IMR-90 (cell line): ENCODE measurements at regions not wholly inside any gene's neighbourhood (a gene's known extent, or its start where the extent isn't known, plus 50 kb on each side); places are given as distances from the start of the nearest gene placed in this dataset.

Experiments used
- ATAC-seq: fragments of 200-7000 bp; cut with Tn5 transposase; 2 replicates; pipeline ENCODE4 v1.9.1; 2020; ENCODE audit warnings: low read depth, mild to moderate bottlenecking, moderate library complexity
- BruUV-seq: library from RNA; stranded (reverse); fragments of 400-500 nt; replicated peaks from 2 replicates; lab custom pipeline; 2021; lab: Mats Ljungman, UMichigan
- CTCF ChIA-PET: fragments of 300-600 bp; formaldehyde crosslinking; extraction: SDS; loops from one replicate; lab custom pipeline; 2021; ENCODE audit warnings: antibody characterized with exemption; lab: Yijun Ruan, JAX
- POLR2A ChIA-PET: fragments of 300-600 bp; sonication (Branson Sonifier 250); formaldehyde crosslinking; loops from one replicate; lab custom pipeline; 2022; ENCODE audit warnings: antibody characterized with exemption; ENCODE audit not compliant: unreplicated experiment; lab: Charles Lee
- DNase-seq: peaks from one replicate; pipeline ENCODE4 v3.0.0; 2013
- H2AFZ ChIP-seq: replicated peaks from 2 replicates; pipeline ENCODE3; 2013; ENCODE audit warnings: low read length, mild to moderate bottlenecking; ENCODE audit not compliant: poor library complexity
- H2AK5ac ChIP-seq: 2 replicates; pipeline ENCODE4 v1.6.1; 2013; ENCODE audit warnings: low read depth, low read length, inconsistent platforms
- H2AK9ac ChIP-seq: replicated peaks from 2 replicates; pipeline ENCODE3; 2013; ENCODE audit warnings: mild to moderate bottlenecking, low read depth, low read length, moderate library complexity; ENCODE audit not compliant: poor library complexity
- H2BK120ac ChIP-seq: 2 replicates; pipeline ENCODE4 v1.6.1; 2013; ENCODE audit warnings: low read depth, low read length, inconsistent platforms
- H2BK15ac ChIP-seq: 3 replicates; pipeline ENCODE4 v1.6.1; 2013; ENCODE audit warnings: low read depth, low read length, inconsistent platforms
- H2BK20ac ChIP-seq: 2 replicates; pipeline ENCODE4 v1.6.1; 2013; ENCODE audit warnings: low read depth, mild to moderate bottlenecking, inconsistent platforms, low read length, moderate library complexity
- H2BK5ac ChIP-seq: 2 replicates; pipeline ENCODE4 v1.6.1; 2013; ENCODE audit warnings: mild to moderate bottlenecking, low read depth, low read length, inconsistent platforms; ENCODE audit not compliant: poor library complexity, severe bottlenecking
- H3K14ac ChIP-seq: replicated peaks from 2 replicates; pipeline ENCODE4 v1.6.1; 2013; ENCODE audit warnings: low read depth, low read length, inconsistent platforms
- H3K18ac ChIP-seq: 2 replicates; pipeline ENCODE4 v1.6.1; 2013; ENCODE audit warnings: low read depth, low read length, control low read depth
- H3K23ac ChIP-seq: 2 replicates; pipeline ENCODE4 v1.6.1; 2013; ENCODE audit warnings: low read depth, low read length, inconsistent platforms
- H3K27ac ChIP-seq: 2 replicates; pipeline ENCODE4 v1.5.1; 2013; ENCODE audit warnings: mild to moderate bottlenecking, control low read depth, low read length; ENCODE audit not compliant: insufficient read depth
- H3K27me3 ChIP-seq: 2 replicates; pipeline ENCODE4 v1.6.1; 2013; ENCODE audit warnings: low read length; ENCODE audit not compliant: control insufficient read depth, insufficient read depth
- H3K36me3 ChIP-seq: 2 replicates; pipeline ENCODE4 v1.6.1; 2013; ENCODE audit warnings: low read length, mixed read lengths; ENCODE audit not compliant: control insufficient read depth, insufficient read depth
- H3K4ac ChIP-seq: 2 replicates; pipeline ENCODE4 v1.6.1; 2013; ENCODE audit warnings: low read depth, low read length, inconsistent platforms
- H3K4me1 ChIP-seq: 2 replicates; pipeline ENCODE4 v1.6.1; 2013; ENCODE audit warnings: low read length, mixed read lengths; ENCODE audit not compliant: control insufficient read depth, insufficient read depth
- H3K4me2 ChIP-seq: 2 replicates; pipeline ENCODE4 v1.6.1; 2013; ENCODE audit warnings: low read depth, mild to moderate bottlenecking, control low read depth, low read length, moderate library complexity
- H3K4me3 ChIP-seq: 2 replicates; pipeline ENCODE4 v1.5.1; 2013; ENCODE audit warnings: low read depth, mild to moderate bottlenecking, control low read depth, low read length, moderate library complexity; ENCODE audit not compliant: insufficient read depth
- H3K56ac ChIP-seq: 2 replicates; pipeline ENCODE4 v1.6.1; 2013; ENCODE audit warnings: low read length, inconsistent platforms; ENCODE audit not compliant: insufficient read depth; ENCODE audit errors: extremely low read depth
- H3K79me1 ChIP-seq, 2 experiments: 2 replicates each; pipeline ENCODE4 v1.6.1; 2013; ENCODE audit warnings: low read length in 2 of 2, inconsistent platforms in 1 of 2, low read depth in 1 of 2
- H3K9ac ChIP-seq: 2 replicates; pipeline ENCODE4 v1.6.1; 2013; ENCODE audit warnings: low read depth, low read length, control low read depth
- H3K9me1 ChIP-seq: 2 replicates; pipeline ENCODE4 v1.6.1; 2013; ENCODE audit warnings: low read length, inconsistent platforms; ENCODE audit not compliant: insufficient read depth
- H3K9me3 ChIP-seq: 2 replicates; pipeline ENCODE4 v1.6.1; 2013; ENCODE audit warnings: low read length; ENCODE audit not compliant: control insufficient read depth, insufficient read depth
- H4K20me1 ChIP-seq: 2 replicates; pipeline ENCODE4 v1.6.1; 2013; ENCODE audit warnings: low read length, inconsistent platforms; ENCODE audit not compliant: insufficient read depth
- H4K5ac ChIP-seq: 2 replicates; pipeline ENCODE4 v1.6.1; 2013; ENCODE audit warnings: mild to moderate bottlenecking, low read depth, low read length, control low read depth
- H4K8ac ChIP-seq, 2 experiments: 2 replicates each; pipeline ENCODE4 v1.6.1; 2013; ENCODE audit warnings: low read depth in 2 of 2, low read length in 2 of 2, control low read depth in 1 of 2, inconsistent platforms in 1 of 2
- H4K91ac ChIP-seq: 2 replicates; pipeline ENCODE4 v1.6.1; 2013; ENCODE audit warnings: low read depth, low read length, inconsistent platforms; ENCODE audit not compliant: insufficient read depth
- BHLHE40 ChIP-seq: fragments of 150-350 bp; IDR thresholded peaks from 2 replicates; pipeline ENCODE4 v1.6.1; 2016; ENCODE audit warnings: mild to moderate bottlenecking, low read depth, low read length
- CTCF ChIP-seq: conservative IDR thresholded peaks from 2 replicates; pipeline ENCODE4 v1.5.1; 2012; ENCODE audit warnings: mild to moderate bottlenecking, low read depth, low read length, improper control_type of control experiment
- SMC3 ChIP-seq: fragments of 150-350 bp; IDR thresholded peaks from 2 replicates; pipeline ENCODE4 v1.6.1; 2016; ENCODE audit warnings: low read depth, mild to moderate bottlenecking, antibody characterized with exemption, low read length, moderate library complexity
- WGBS, 2 experiments: methylation state at CpG; one replicate each; pipeline versions ENCODE4 v1.1.5 to v1.1.7; 2013; ENCODE audit warnings: missing lambda C conversion rate in 2 of 2; ENCODE audit not compliant: insufficient read length in 1 of 2; ENCODE audit errors: extremely low coverage in 2 of 2; 5-methylcytosine and 5-hydroxymethylcytosine counted together
- dilution Hi-C: fragments of 300-500 bp; cut with HindIII; formaldehyde crosslinking; loops from one replicate; pipeline ENCODE4 v1.14.3; 2018; ENCODE audit warnings: low sequenced_read_pairs; ENCODE audit not compliant: unreplicated experiment
- in situ Hi-C: fragments of 300-500 bp; cut with MboI; formaldehyde crosslinking; loops from 3 replicates; pipeline ENCODE4 v1.14.3; 2019; ENCODE audit warnings: low sequenced_read_pairs, inconsistent platforms, mixed read lengths
- intact Hi-C: fragments of 100-400 bp; cut with micrococcal nuclease; formaldehyde crosslinking; loops from 2 replicates; pipeline ENCODE4 v1.10.0; 2022

- no peak overlapping the region for H2AK5ac ChIP-seq
- no peak overlapping the region for H3K56ac ChIP-seq
- no peak overlapping the region for H3K4me2 ChIP-seq
- H3K4me1 ChIP-seq, result no peaks in the 10 kb centered on the region
- H4K20me1 ChIP-seq, result no peaks in the 10 kb centered on the region
- H2AFZ ChIP-seq, result no peak overlapping the region
- H4K5ac ChIP-seq, result no peak overlapping the region
- H2BK5ac ChIP-seq, result no peak overlapping the region
- CTCF ChIA-PET, result no interaction called here
- intact Hi-C loops, result no loop called here
- no peak overlapping the region for H2BK15ac ChIP-seq
- no peaks in the 10 kb centered on the region; the same call in 1 of the 2 replicates for H3K9me1 ChIP-seq
- no peak overlapping the region for H2BK20ac ChIP-seq
- dilution Hi-C loops, result no loop called here
- H3K4me3 ChIP-seq, result no peak overlapping the region
- no peaks in the 10 kb centered on the region for H3K9me3 ChIP-seq
- no TSS peak for BruUV-seq
- H3K27me3 ChIP-seq, result peaks cover 3% of the 10 kb centered on the region
- no peak overlapping the region for H3K27ac ChIP-seq
- H3K18ac ChIP-seq, result no peak overlapping the region
- H2BK120ac ChIP-seq, result no peak overlapping the region
- TF ChIP-seq SMC3 (no peak), BHLHE40 (no peak), CTCF (no peak)
- H3K79me1 ChIP-seq, result no peaks in the 10 kb centered on the region
- H4K8ac ChIP-seq, result no peak overlapping the region
- H2AK9ac ChIP-seq, result no peak overlapping the region
- POLR2A ChIA-PET, result no interaction called here
- H4K91ac ChIP-seq, result no peak overlapping the region
- no peaks in the 10 kb centered on the region for H3K36me3 ChIP-seq
- H3K23ac ChIP-seq, result no peak overlapping the region
- WGBS, 2 experiments, result 0% methylated on average over 1 of the region's 10 CpGs; no CpG with 5 or more reads in 1 of the 2 experiments
- ATAC-seq, result no peak
- H3K14ac ChIP-seq, result no peak overlapping the region
- no peak for DNase-seq
- no peak overlapping the region for H3K4ac ChIP-seq
- no peak overlapping the region for H3K9ac ChIP-seq
- in situ Hi-C loops, result no loop called here
Observed at GRCh38 chr5:133696782-133697507, 84.6 kb upstream of the FSTL4 start.
